ENCODE measurements at regions not wholly inside any gene's neighbourhood (a gene's known extent, or its start where the extent isn't known, plus 50 kb on each side); places are given as distances from the start of the nearest gene placed in this dataset.

DNA sequence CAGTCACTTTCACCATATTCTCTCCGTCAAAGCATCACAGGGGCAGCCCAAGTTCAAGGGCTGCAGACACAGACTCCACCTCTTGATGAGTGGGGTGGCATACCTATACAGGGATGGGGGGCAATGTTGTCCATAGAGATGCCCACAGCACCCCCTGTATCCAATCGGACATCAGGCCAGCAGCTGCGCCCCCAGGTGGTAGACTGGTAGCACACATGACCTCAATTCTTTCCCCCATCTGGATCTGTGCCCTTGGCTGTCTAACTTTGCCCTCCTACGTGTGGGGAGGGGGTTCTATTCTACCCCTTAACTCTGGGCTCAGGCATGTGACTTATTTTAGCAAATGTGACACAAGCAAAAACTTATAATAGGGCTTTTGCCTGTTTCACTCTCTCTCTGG is 84.0 kb upstream of the SLC25A48 start:
- intact Hi-C loops (cut with micrococcal nuclease) = no loop called here

DNA sequence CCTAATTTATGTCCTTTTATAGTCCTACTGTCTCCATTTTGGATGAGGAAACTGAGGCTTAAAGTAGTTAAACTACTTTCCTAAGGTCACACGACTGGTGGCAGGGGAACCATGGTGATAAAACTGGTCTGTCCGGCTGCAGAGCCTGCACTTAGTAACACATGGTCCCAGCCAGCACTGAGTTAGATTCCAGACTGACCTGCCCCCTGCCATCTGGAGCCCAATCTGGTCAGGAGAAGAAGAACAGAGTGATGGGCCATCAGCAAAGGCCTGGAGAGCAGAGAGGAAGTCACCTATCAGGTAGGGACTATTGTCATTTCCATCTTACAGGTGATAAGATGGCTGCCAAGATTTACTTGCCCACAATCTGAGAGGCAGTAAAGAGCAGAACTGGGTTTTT is 86.6 kb upstream of the SLC25A48 start:
- no peak overlapping the region for H3K27ac Mint-ChIP-seq (ENCODE audit: low read depth, unreplicated experiment)
- CTCF ChIA-PET = no interaction called here
- no peak overlapping the region for H3K4me3 Mint-ChIP-seq (ENCODE audit: unreplicated experiment)

More for the DNA sequence above, 84.0 kb upstream of the SLC25A48 start:
- Mint-ChIP-seq H3K27me3 (ENCODE audit: insufficient read depth, unreplicated experiment) (no peaks in the 10 kb centered on the region), H3K9me3 (ENCODE audit: unreplicated experiment) (peaks cover 15% of the 10 kb centered on the region), H3K36me3 (ENCODE audit: insufficient read depth, unreplicated experiment) (no peaks in the 10 kb centered on the region), H3K4me3 (ENCODE audit: unreplicated experiment) (no peak overlapping the region), H3K27ac (ENCODE audit: low read depth, unreplicated experiment) (no peak overlapping the region), H3K4me1 (ENCODE audit: insufficient read depth, unreplicated experiment) (no peaks in the 10 kb centered on the region)
- CTCF ChIA-PET = interaction anchor here (0.6 to 1.5 kb wide), 7 partner anchors 10 to 1990 kb away, joined by 3 to 7 read pairs (median 3); no protein-coding TSS in a partner anchor
- peak; percentile 32 for DNase-seq (ENCODE audit: unreplicated experiment)
- no TSS peak for BruUV-seq (replicated peaks)
- TF ChIP-seq, protein P1, sequence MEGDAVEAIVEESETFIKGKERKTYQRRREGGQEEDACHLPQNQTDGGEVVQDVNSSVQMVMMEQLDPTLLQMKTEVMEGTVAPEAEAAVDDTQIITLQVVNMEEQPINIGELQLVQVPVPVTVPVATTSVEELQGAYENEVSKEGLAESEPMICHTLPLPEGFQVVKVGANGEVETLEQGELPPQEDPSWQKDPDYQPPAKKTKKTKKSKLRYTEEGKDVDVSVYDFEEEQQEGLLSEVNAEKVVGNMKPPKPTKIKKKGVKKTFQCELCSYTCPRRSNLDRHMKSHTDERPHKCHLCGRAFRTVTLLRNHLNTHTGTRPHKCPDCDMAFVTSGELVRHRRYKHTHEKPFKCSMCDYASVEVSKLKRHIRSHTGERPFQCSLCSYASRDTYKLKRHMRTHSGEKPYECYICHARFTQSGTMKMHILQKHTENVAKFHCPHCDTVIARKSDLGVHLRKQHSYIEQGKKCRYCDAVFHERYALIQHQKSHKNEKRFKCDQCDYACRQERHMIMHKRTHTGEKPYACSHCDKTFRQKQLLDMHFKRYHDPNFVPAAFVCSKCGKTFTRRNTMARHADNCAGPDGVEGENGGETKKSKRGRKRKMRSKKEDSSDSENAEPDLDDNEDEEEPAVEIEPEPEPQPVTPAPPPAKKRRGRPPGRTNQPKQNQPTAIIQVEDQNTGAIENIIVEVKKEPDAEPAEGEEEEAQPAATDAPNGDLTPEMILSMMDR (IDR thresholded peaks at IDR 0.05; ENCODE audit: unreplicated experiment) = peak; percentile 20
- POLR2A ChIA-PET = interaction anchor here (0.6 kb wide), 2 partner anchors 11 to 253 kb away, joined by 3 read pairs; no protein-coding TSS in a partner anchor

DNA sequence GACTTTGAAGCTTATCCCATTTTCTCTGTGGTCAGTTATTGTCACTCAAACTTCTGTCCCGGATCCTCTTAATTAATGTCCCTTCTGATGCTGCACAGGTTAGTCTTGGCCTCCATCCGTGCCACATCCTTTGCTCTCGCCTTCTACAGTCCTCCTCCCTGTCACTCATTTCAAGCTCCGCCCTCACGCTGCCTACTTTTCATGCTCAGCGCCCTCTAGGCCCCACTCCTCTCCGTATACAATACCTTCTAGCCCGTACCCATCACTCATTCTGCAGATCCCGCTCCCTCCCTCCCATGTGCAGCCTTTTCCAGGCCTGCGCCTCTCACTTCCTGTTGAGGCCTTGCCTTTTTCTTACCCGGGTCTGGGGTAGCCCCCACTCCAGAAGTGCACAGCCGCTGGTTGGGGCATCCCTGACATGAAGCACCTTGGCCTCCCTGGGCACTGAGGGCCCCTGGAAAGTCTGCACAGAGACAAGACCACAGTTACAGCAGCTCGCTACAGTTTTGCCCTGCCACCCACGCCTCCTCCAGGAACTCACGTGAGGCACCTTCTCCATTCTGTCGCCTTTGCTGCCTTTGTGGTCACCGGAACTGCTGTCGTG is 88.5 kb upstream of the SLC25A48 start:
- TF ChIP-seq, protein P1 (IDR thresholded peaks at IDR 0.05; ENCODE audit: unreplicated experiment) = no peak
- H3K27ac Mint-ChIP-seq (ENCODE audit: low read depth, unreplicated experiment) = no peak overlapping the region
- H3K9me3 Mint-ChIP-seq (ENCODE audit: unreplicated experiment) = peaks cover 16% of the 10 kb centered on the region
- H3K27me3 Mint-ChIP-seq (ENCODE audit: insufficient read depth, unreplicated experiment) = no peaks in the 10 kb centered on the region
- BruUV-seq (replicated peaks) = no TSS peak
- H3K36me3 Mint-ChIP-seq (ENCODE audit: insufficient read depth, unreplicated experiment) = no peaks in the 10 kb centered on the region
- DNase-seq (ENCODE audit: unreplicated experiment) = no peak
- H3K4me1 Mint-ChIP-seq (ENCODE audit: insufficient read depth, unreplicated experiment) = no peaks in the 10 kb centered on the region
- H3K4me3 Mint-ChIP-seq (ENCODE audit: unreplicated experiment) = no peak overlapping the region
- POLR2A ChIA-PET = no interaction called here
- CTCF ChIA-PET = interaction anchor here (1.9 to 2.6 kb wide), 3 partner anchors 16 to 185 kb away, joined by 6 to 12 read pairs (median 7); no protein-coding TSS in a partner anchor
- intact Hi-C loops (cut with micrococcal nuclease) = no loop called here

More for the DNA sequence above, 86.6 kb upstream of the SLC25A48 start:
- POLR2A ChIA-PET = no interaction called here
- Mint-ChIP-seq H3K27me3 (ENCODE audit: insufficient read depth, unreplicated experiment) (no peaks in the 10 kb centered on the region), H3K9me3 (ENCODE audit: unreplicated experiment) (peaks cover 16% of the 10 kb centered on the region), H3K4me1 (ENCODE audit: insufficient read depth, unreplicated experiment) (no peaks in the 10 kb centered on the region), H3K36me3 (ENCODE audit: insufficient read depth, unreplicated experiment) (no peaks in the 10 kb centered on the region)
- no TSS peak for BruUV-seq (replicated peaks)
- no peak for DNase-seq (ENCODE audit: unreplicated experiment)
- TF ChIP-seq, protein P1 (IDR thresholded peaks at IDR 0.05; ENCODE audit: unreplicated experiment) = no peak
- intact Hi-C loops (cut with micrococcal nuclease) = no loop called here

DNA sequence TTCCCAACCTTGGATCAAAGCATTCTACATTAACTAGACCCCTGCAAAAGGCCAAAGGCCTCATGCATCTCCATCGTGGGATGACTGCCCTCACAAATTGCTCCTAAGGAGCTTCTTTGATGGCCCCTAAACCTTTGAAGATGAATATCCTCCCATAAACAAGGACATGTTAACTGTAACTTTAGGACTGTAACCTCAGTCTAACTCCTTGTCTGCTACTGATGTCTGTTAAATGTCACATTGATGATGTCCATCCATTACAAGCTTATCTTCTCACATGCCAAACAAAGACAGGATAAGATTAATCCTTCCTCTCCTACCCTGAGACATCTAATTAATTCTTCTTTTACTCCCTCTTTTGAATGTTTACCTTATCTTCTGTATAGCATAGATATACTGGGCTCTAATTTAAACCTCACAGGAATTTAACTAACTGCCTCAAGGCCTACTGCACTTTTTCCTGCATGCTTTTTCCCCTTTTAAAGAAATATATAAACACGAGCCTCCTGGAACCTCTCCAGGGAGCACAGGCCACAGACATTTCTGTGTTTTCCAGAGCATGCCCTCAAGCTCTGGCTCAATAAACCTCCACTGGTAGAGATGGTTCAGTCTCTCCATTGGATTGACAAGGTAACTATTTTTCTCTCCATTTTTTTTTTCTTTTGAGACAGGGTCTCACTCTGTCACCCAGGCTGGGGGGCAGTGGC is 90.6 kb upstream of the SLC25A48 start:
- CTCF ChIA-PET = interaction anchor here (0.5 to 2.0 kb wide), 7 partner anchors 14 to 183 kb away, joined by 3 to 7 read pairs (median 3); no protein-coding TSS in a partner anchor
- no peak for DNase-seq (ENCODE audit: unreplicated experiment)
- TF ChIP-seq, protein P1 (IDR thresholded peaks at IDR 0.05; ENCODE audit: unreplicated experiment) = no peak
- Mint-ChIP-seq H3K36me3 (ENCODE audit: insufficient read depth, unreplicated experiment) (no peaks in the 10 kb centered on the region), H3K4me3 (ENCODE audit: unreplicated experiment) (no peak overlapping the region), H3K27me3 (ENCODE audit: insufficient read depth, unreplicated experiment) (no peaks in the 10 kb centered on the region), H3K9me3 (ENCODE audit: unreplicated experiment) (peaks cover 16% of the 10 kb centered on the region), H3K4me1 (ENCODE audit: insufficient read depth, unreplicated experiment) (no peaks in the 10 kb centered on the region), H3K27ac (ENCODE audit: low read depth, unreplicated experiment) (no peak overlapping the region)
- no TSS peak for BruUV-seq (replicated peaks)
- intact Hi-C loops (cut with micrococcal nuclease) = no loop called here
- POLR2A ChIA-PET = no interaction called here
